Neural progenitor cell (in vitro differentiated cells): ENCODE measurements at regions not wholly inside any gene's neighbourhood (a gene's known extent, or its start where the extent isn't known, plus 50 kb on each side); places are given as distances from the start of the nearest gene placed in this dataset.

ENCODE experiments used
- DNase-seq: peaks from one replicate; pipeline ENCODE4 v3.0.0-alpha.2; 2016; ENCODE audit warnings: low spot score
- H2AFZ ChIP-seq: fragments of 200-600 bp; sonication (generic); replicated peaks from 2 replicates; pipeline ENCODE4 v1.6.1; 2016; ENCODE audit warnings: antibody characterized with exemption
- H3F3A ChIP-seq: fragments of 200-600 bp; sonication (generic); 2 replicates; pipeline ENCODE4 v1.6.1; 2016; ENCODE audit warnings: antibody characterized with exemption, low read depth
- H3K27ac ChIP-seq: fragments of 200-600 bp; sonication (generic); 2 replicates; pipeline ENCODE4 v1.5.1; 2016; ENCODE audit warnings: mild to moderate bottlenecking
- H3K27me3 ChIP-seq: fragments of 200-600 bp; sonication (generic); 2 replicates; pipeline ENCODE4 v1.6.1; 2016; ENCODE audit warnings: mild to moderate bottlenecking, moderate library complexity
- H3K36me3 ChIP-seq: fragments of 200-600 bp; sonication (generic); 2 replicates; pipeline ENCODE4 v1.5.1; 2016
- H3K4me1 ChIP-seq: fragments of 200-600 bp; sonication (generic); 2 replicates; pipeline ENCODE4 v1.6.1; 2016; ENCODE audit warnings: mixed run types
- H3K4me2 ChIP-seq: fragments of 200-600 bp; sonication (generic); 2 replicates; pipeline ENCODE4 v1.6.1; 2016
- H3K4me3 ChIP-seq: fragments of 200-600 bp; sonication (generic); 2 replicates; pipeline ENCODE4 v1.5.1; 2016
- H3K79me2 ChIP-seq: fragments of 200-600 bp; sonication (generic); 2 replicates; pipeline ENCODE4 v1.6.1; 2016; ENCODE audit warnings: low read depth
- H3K9ac ChIP-seq: fragments of 200-600 bp; sonication (generic); 2 replicates; pipeline ENCODE4 v1.6.1; 2016
- H3K9me3 ChIP-seq: fragments of 200-600 bp; sonication (generic); 2 replicates; pipeline ENCODE4 v1.5.1; 2016; ENCODE audit warnings: low read depth
- H4K20me1 ChIP-seq: fragments of 200-600 bp; sonication (generic); 2 replicates; pipeline ENCODE4 v1.6.1; 2016; ENCODE audit warnings: low read depth
- H3K27ac Mint-ChIP-seq: 3 replicates; pipeline ENCODE4 v1.8.0; 2021; ENCODE audit warnings: mixed read lengths
- H3K27me3 Mint-ChIP-seq: 2 replicates; pipeline ENCODE4 v1.8.0; 2022; ENCODE audit warnings: low read depth, mild to moderate bottlenecking, inconsistent platforms, moderate library complexity, mixed read lengths; ENCODE audit not compliant: insufficient read depth
- H3K36me3 Mint-ChIP-seq: 3 replicates; pipeline ENCODE4 v1.8.0; 2021; ENCODE audit warnings: mixed read lengths
- H3K4me1 Mint-ChIP-seq: 3 replicates; pipeline ENCODE4 v1.8.0; 2021; ENCODE audit warnings: mixed read lengths
- H3K4me3 Mint-ChIP-seq: 3 replicates; pipeline ENCODE4 v1.8.0; 2021; ENCODE audit warnings: mild to moderate bottlenecking, moderate library complexity, mixed read lengths
- H3K9me3 Mint-ChIP-seq: 3 replicates; pipeline ENCODE4 v1.8.0; 2020; ENCODE audit warnings: mixed read lengths
- CTCF ChIP-seq: fragments of 200-600 bp; sonication (generic); IDR thresholded peaks from 2 replicates; pipeline ENCODE4 v1.5.1; 2017; ENCODE audit warnings: antibody characterized with exemption, mild to moderate bottlenecking
- EZH2 ChIP-seq: fragments of 200-600 bp; sonication (generic); IDR thresholded peaks from 2 replicates; pipeline ENCODE4 v1.6.1; 2017; ENCODE audit warnings: antibody characterized with exemption, mild to moderate bottlenecking, moderate library complexity
- EZH2phosphoT487 ChIP-seq: fragments of 200-600 bp; sonication (generic); IDR thresholded peaks from 2 replicates; pipeline ENCODE4 v1.6.1; 2017; ENCODE audit warnings: antibody characterized with exemption

- Histone ChIP-seq H3K4me3 (no peak overlapping the region), H3K4me1 (peaks cover 4% of the 10 kb centered on the region), H2AFZ (peak overlapping the region; percentile 76), H3K9me3 (no peaks in the 10 kb centered on the region), H3K9ac (no peak overlapping the region), H3F3A (no peaks in the 10 kb centered on the region), H3K36me3 (no peaks in the 10 kb centered on the region), H3K79me2 (no peaks in the 10 kb centered on the region), H3K4me2 (no peak overlapping the region), H3K27me3 (no peaks in the 10 kb centered on the region), H4K20me1 (no peaks in the 10 kb centered on the region), H3K27ac (no peak overlapping the region)
- H3K36me3 Mint-ChIP-seq: no peaks in the 10 kb centered on the region
- no peak for TF ChIP-seq EZH2phosphoT487
- peaks cover 9% of the 10 kb centered on the region for H3K27me3 Mint-ChIP-seq
- no peak overlapping the region for H3K27ac Mint-ChIP-seq
- H3K4me1 Mint-ChIP-seq: peaks cover 16% of the 10 kb centered on the region
- no peak overlapping the region for H3K4me3 Mint-ChIP-seq
- DNase-seq: no peak
- H3K9me3 Mint-ChIP-seq: no peaks in the 10 kb centered on the region
Measured at GRCh38 chr13:44817131-44817671, 172.1 kb downstream of the NUFIP1 start.

- no peak overlapping the region for H3K4me3 Mint-ChIP-seq
- Histone ChIP-seq H3K4me2 (no peak overlapping the region), H3K9me3 (no peaks in the 10 kb centered on the region), H3K9ac (no peak overlapping the region), H3F3A (no peaks in the 10 kb centered on the region), H3K27me3 (no peaks in the 10 kb centered on the region), H3K36me3 (no peaks in the 10 kb centered on the region), H3K4me1 (peaks cover 4% of the 10 kb centered on the region), H3K4me3 (no peak overlapping the region), H3K27ac (no peak overlapping the region), H3K79me2 (no peaks in the 10 kb centered on the region), H2AFZ (no peak overlapping the region), H4K20me1 (no peaks in the 10 kb centered on the region)
- peaks cover 16% of the 10 kb centered on the region for H3K4me1 Mint-ChIP-seq
- no peak for DNase-seq
- H3K36me3 Mint-ChIP-seq: no peaks in the 10 kb centered on the region
- H3K27me3 Mint-ChIP-seq: peaks cover 6% of the 10 kb centered on the region
- TF ChIP-seq EZH2: no peak
- no peak for TF ChIP-seq EZH2phosphoT487
- TF ChIP-seq CTCF: no peak
- no peaks in the 10 kb centered on the region for H3K9me3 Mint-ChIP-seq
- no peak overlapping the region for H3K27ac Mint-ChIP-seq
Measured at GRCh38 chr13:44816701-44817100, 172.6 kb downstream of the NUFIP1 start.

GRCh38 chr13:44815623-44816022 lies 173.6 kb downstream of the NUFIP1 start:
- no peak for TF ChIP-seq EZH2
- no peak for TF ChIP-seq CTCF
- TF ChIP-seq EZH2phosphoT487: no peak
- Histone ChIP-seq H4K20me1 (no peaks in the 10 kb centered on the region), H3K4me1 (peaks cover 4% of the 10 kb centered on the region), H3K9me3 (no peaks in the 10 kb centered on the region), H3K4me3 (no peak overlapping the region), H3K79me2 (no peaks in the 10 kb centered on the region), H3K27me3 (no peaks in the 10 kb centered on the region), H3F3A (no peaks in the 10 kb centered on the region), H3K27ac (no peak overlapping the region), H3K36me3 (no peaks in the 10 kb centered on the region), H3K9ac (no peak overlapping the region), H3K4me2 (no peak overlapping the region), H2AFZ (no peak overlapping the region)
- Mint-ChIP-seq H3K27me3 (no peaks in the 10 kb centered on the region), H3K4me3 (no peak overlapping the region), H3K36me3 (no peaks in the 10 kb centered on the region), H3K9me3 (no peaks in the 10 kb centered on the region), H3K27ac (peak overlapping the region; percentile 46), H3K4me1 (peaks cover 17% of the 10 kb centered on the region)
- peak; percentile 41 for DNase-seq

- DNase-seq: no peak
- no peak overlapping the region for H3K27ac ChIP-seq
- Mint-ChIP-seq H3K4me3 (no peak overlapping the region), H3K36me3 (no peaks in the 10 kb centered on the region), H3K27ac (no peak overlapping the region), H3K4me1 (peaks cover 23% of the 10 kb centered on the region), H3K9me3 (no peaks in the 10 kb centered on the region), H3K27me3 (no peaks in the 10 kb centered on the region)
- H3K4me1 ChIP-seq: peaks cover 4% of the 10 kb centered on the region
- H3K4me2 ChIP-seq: no peak overlapping the region
- no peak overlapping the region for H3K4me3 ChIP-seq
- H3K9me3 ChIP-seq: no peaks in the 10 kb centered on the region
- no peak for TF ChIP-seq EZH2
- no peak for TF ChIP-seq EZH2phosphoT487
- no peak for TF ChIP-seq CTCF
- H3K36me3 ChIP-seq: no peaks in the 10 kb centered on the region
- H3K79me2 ChIP-seq: no peaks in the 10 kb centered on the region
- no peaks in the 10 kb centered on the region for H4K20me1 ChIP-seq
- H3K9ac ChIP-seq: no peak overlapping the region
- H2AFZ ChIP-seq: no peak overlapping the region
- H3K27me3 ChIP-seq: no peaks in the 10 kb centered on the region
- H3F3A ChIP-seq: no peaks in the 10 kb centered on the region
Measured at GRCh38 chr13:44814836-44815235, 174.4 kb downstream of the NUFIP1 start.
